ENCODE measurements at regions not wholly inside any gene's neighbourhood (a gene's known extent, or its start where the extent isn't known, plus 50 kb on each side); places are given as distances from the start of the nearest gene placed in this dataset.

- H3K36me3 ChIP-seq (ENCODE audit: control insufficient read depth, insufficient read depth, low read length), result no peaks in the 10 kb centered on the region
- Mint-ChIP-seq H3K27me3 (ENCODE audit: insufficient read depth, unreplicated experiment) (peaks cover 3% of the 10 kb centered on the region), H3K36me3 (ENCODE audit: insufficient read depth, unreplicated experiment) (no peaks in the 10 kb centered on the region), H3K9me3 (ENCODE audit: unreplicated experiment) (no peaks in the 10 kb centered on the region), H3K4me3 (ENCODE audit: unreplicated experiment) (no peak overlapping the region), H3K4me1 (ENCODE audit: low read depth, unreplicated experiment) (no peaks in the 10 kb centered on the region), H3K27ac (ENCODE audit: unreplicated experiment) (no peak overlapping the region)
- no peak for DNase-seq
- H3K9me3 ChIP-seq, result no peaks in the 10 kb centered on the region
- ChIA-PET CTCF (interaction anchor here (0.6 kb wide), 1 partner anchor 41 kb away, joined by 3 read pairs; no protein-coding TSS in a partner anchor), POLR2A (no interaction called here)
- H3K4me3 ChIP-seq (ENCODE audit: low read depth, low read length), result no peak overlapping the region
- no peaks in the 10 kb centered on the region for H3K27me3 ChIP-seq (replicated peaks; ENCODE audit: control insufficient read depth, insufficient read depth, low read length)
- no peaks in the 10 kb centered on the region for H3K4me1 ChIP-seq
- no TSS peak for BruUV-seq (replicated peaks)
- intact Hi-C loops (cut with micrococcal nuclease; ENCODE audit: unreplicated experiment), result no loop called here
- TF ChIP-seq CTCF (IDR thresholded peaks at IDR 0.05; ENCODE audit: insufficient read depth in 1 of 2, low read depth in 1 of 2, low read length in 1 of 2, severe bottlenecking in 1 of 2, unreplicated experiment in 1 of 2), result no peak
Observed at GRCh38 chr10:24035761-24036160, 173.2 kb upstream of the KIAA1217 start.

- H3K9me3 ChIP-seq, result 0 out of 2 replicates have a peak, but pooled peaks cover 3% of the 10 kb centered on the region
- DNase-seq, result no peak
- H3K4me1 Mint-ChIP-seq (ENCODE audit: low read depth, unreplicated experiment), result no peaks in the 10 kb centered on the region
- H3K36me3 ChIP-seq (ENCODE audit: control insufficient read depth, insufficient read depth, low read length), result no peaks in the 10 kb centered on the region
- no peaks in the 10 kb centered on the region for H3K4me1 ChIP-seq
- H3K36me3 Mint-ChIP-seq (ENCODE audit: insufficient read depth, unreplicated experiment), result no peaks in the 10 kb centered on the region
- POLR2A ChIA-PET, result no interaction called here
- no peaks in the 10 kb centered on the region for H3K9me3 Mint-ChIP-seq (ENCODE audit: unreplicated experiment)
- H3K27ac Mint-ChIP-seq (ENCODE audit: unreplicated experiment), result no peak overlapping the region
- TF ChIP-seq CTCF (IDR thresholded peaks at IDR 0.05; ENCODE audit: insufficient read depth in 1 of 2, low read depth in 1 of 2, low read length in 1 of 2, severe bottlenecking in 1 of 2, unreplicated experiment in 1 of 2), result no peak
- no peak overlapping the region for H3K4me3 ChIP-seq (ENCODE audit: low read depth, low read length)
- no TSS peak for BruUV-seq (replicated peaks)
- H3K27me3 Mint-ChIP-seq (ENCODE audit: insufficient read depth, unreplicated experiment), result peaks cover 12% of the 10 kb centered on the region
- intact Hi-C loops (cut with micrococcal nuclease; ENCODE audit: unreplicated experiment), result no loop called here
- no peak overlapping the region for H3K4me3 Mint-ChIP-seq (ENCODE audit: unreplicated experiment)
- no peaks in the 10 kb centered on the region for H3K27me3 ChIP-seq (replicated peaks; ENCODE audit: control insufficient read depth, insufficient read depth, low read length)
- CTCF ChIA-PET, result no interaction called here
Observed at GRCh38 chr10:24039315-24039714, 169.6 kb upstream of the KIAA1217 start.

GRCh38 chr10:24039897-24040296 is 169.0 kb upstream of the KIAA1217 start:
- Histone ChIP-seq H3K36me3 (ENCODE audit: control insufficient read depth, insufficient read depth, low read length) (no peaks in the 10 kb centered on the region), H3K4me3 (ENCODE audit: low read depth, low read length) (no peak overlapping the region), H3K27me3 (replicated peaks; ENCODE audit: control insufficient read depth, insufficient read depth, low read length) (no peaks in the 10 kb centered on the region), H3K9me3 (0 out of 2 replicates have a peak, but pooled peaks cover 3% of the 10 kb centered on the region), H3K4me1 (no peaks in the 10 kb centered on the region)
- Mint-ChIP-seq H3K4me1 (ENCODE audit: low read depth, unreplicated experiment) (no peaks in the 10 kb centered on the region), H3K27me3 (ENCODE audit: insufficient read depth, unreplicated experiment) (peaks cover 17% of the 10 kb centered on the region), H3K9me3 (ENCODE audit: unreplicated experiment) (no peaks in the 10 kb centered on the region), H3K36me3 (ENCODE audit: insufficient read depth, unreplicated experiment) (no peaks in the 10 kb centered on the region), H3K4me3 (ENCODE audit: unreplicated experiment) (no peak overlapping the region), H3K27ac (ENCODE audit: unreplicated experiment) (no peak overlapping the region)
- no peak for TF ChIP-seq CTCF (IDR thresholded peaks at IDR 0.05; ENCODE audit: insufficient read depth in 1 of 2, low read depth in 1 of 2, low read length in 1 of 2, severe bottlenecking in 1 of 2, unreplicated experiment in 1 of 2)
- intact Hi-C loops (cut with micrococcal nuclease; ENCODE audit: unreplicated experiment), result no loop called here
- no TSS peak for BruUV-seq (replicated peaks)
- ChIA-PET POLR2A (no interaction called here), CTCF (no interaction called here)
- no peak for DNase-seq

All from Caco-2 (cell line).